ENCODE measurements at regions not wholly inside any gene's neighbourhood (a gene's known extent, or its start where the extent isn't known, plus 50 kb on each side); places are given as distances from the start of the nearest gene placed in this dataset.

GRCh38 chr6:165229216-165229615 is 80.2 kb downstream of the C6orf118 start:
- H3K4me3 ChIP-seq (replicated peaks; ENCODE audit: low read depth, low read length): no peak overlapping the region
- no peak for DNase-seq (ENCODE audit: low read depth)
- no peak for TF ChIP-seq CTCF (IDR thresholded peaks at IDR 0.05; ENCODE audit: low read length, missing control alignments)

GRCh38 chr6:165227644-165228329 is 81.6 kb downstream of the C6orf118 start:
- no peak for TF ChIP-seq CTCF (IDR thresholded peaks at IDR 0.05; ENCODE audit: low read length, missing control alignments)
- H3K4me3 ChIP-seq (replicated peaks; ENCODE audit: low read depth, low read length): no peak overlapping the region
- DNase-seq (ENCODE audit: low read depth): peak; percentile 57

- no peak for DNase-seq (ENCODE audit: low read depth)
- no peak overlapping the region for H3K4me3 ChIP-seq (replicated peaks; ENCODE audit: low read depth, low read length)
- TF ChIP-seq CTCF (IDR thresholded peaks at IDR 0.05; ENCODE audit: low read length, missing control alignments): no peak
Measured at GRCh38 chr6:165223736-165224135, 85.7 kb downstream of the C6orf118 start.

- no peak overlapping the region for H3K4me3 ChIP-seq (replicated peaks; ENCODE audit: low read depth, low read length)
- TF ChIP-seq CTCF (IDR thresholded peaks at IDR 0.05; ENCODE audit: low read length, missing control alignments): no peak
- no peak for DNase-seq (ENCODE audit: low read depth)
Measured at GRCh38 chr6:165223101-165223500, 86.3 kb downstream of the C6orf118 start.

- no peak for TF ChIP-seq CTCF (IDR thresholded peaks at IDR 0.05; ENCODE audit: low read length, missing control alignments)
- no peak overlapping the region for H3K4me3 ChIP-seq (replicated peaks; ENCODE audit: low read depth, low read length)
- no peak for DNase-seq (ENCODE audit: low read depth)
Measured at GRCh38 chr6:165222315-165223025, 86.9 kb downstream of the C6orf118 start.

GRCh38 chr6:165220045-165220444 is 89.4 kb downstream of the C6orf118 start:
- H3K4me3 ChIP-seq (replicated peaks; ENCODE audit: low read depth, low read length): no peak overlapping the region
- TF ChIP-seq CTCF (IDR thresholded peaks at IDR 0.05; ENCODE audit: low read length, missing control alignments): no peak
- DNase-seq (ENCODE audit: low read depth): no peak
